HG02970 (cell line): ENCODE measurements at regions not wholly inside any gene's neighbourhood (a gene's known extent, or its start where the extent isn't known, plus 50 kb on each side); places are given as distances from the start of the nearest gene placed in this dataset.
A peak's percentile ranks its signal among the peaks of the same experiment; 100 is the strongest.

Experiments used
- ATAC-seq: cut with Tn5 transposase; IDR thresholded peaks from one replicate; pipeline ENCODE4 v1.9.1; 2021; ENCODE audit warnings: mild to moderate bottlenecking, moderate library complexity, moderate number of reproducible peaks; ENCODE audit not compliant: unreplicated experiment, low FRiP score

- ATAC-seq: no peak
Observed at GRCh38 chr5:124919747-124920525, 173.5 kb upstream of the ZNF608 start.

GRCh38 chr5:124920909-124921666, 174.6 kb upstream of the ZNF608 start:
- peak; percentile 91 for ATAC-seq

GRCh38 chr5:124921694-124922093, 175.3 kb upstream of the ZNF608 start:
- ATAC-seq: no peak

- no peak for ATAC-seq
Observed at GRCh38 chr5:124922255-124922975, 176.0 kb upstream of the ZNF608 start.

- ATAC-seq: no peak
Observed at GRCh38 chr5:124923131-124923530, 176.7 kb upstream of the ZNF608 start.

GRCh38 chr5:124924729-124925128, 178.3 kb upstream of the ZNF608 start:
- ATAC-seq: no peak

GRCh38 chr5:124927735-124928134, 181.3 kb upstream of the ZNF608 start:
- no peak for ATAC-seq

- ATAC-seq: no peak
Observed at GRCh38 chr5:124929000-124929399, 182.6 kb upstream of the ZNF608 start.

- ATAC-seq: no peak
Observed at GRCh38 chr5:124932791-124933600, 186.6 kb upstream of the ZNF608 start.

- peak; percentile 66 for ATAC-seq
Observed at GRCh38 chr5:124935065-124935464, 188.6 kb upstream of the ZNF608 start.

- peak; percentile 37 for ATAC-seq
Observed at GRCh38 chr5:124936626-124936933, 190.1 kb upstream of the ZNF608 start.

GRCh38 chr5:124941051-124942049, 194.9 kb upstream of the ZNF608 start:
- ATAC-seq: no peak

- no peak for ATAC-seq
Observed at GRCh38 chr5:124948062-124948753, 201.8 kb upstream of the ZNF608 start.

- ATAC-seq: no peak
Observed at GRCh38 chr5:124948754-124949275, 202.4 kb upstream of the ZNF608 start.

- no peak for ATAC-seq
Observed at GRCh38 chr5:124949862-124950261, 203.4 kb upstream of the ZNF608 start.

GRCh38 chr5:124951105-124951504, 204.7 kb upstream of the ZNF608 start:
- no peak for ATAC-seq

GRCh38 chr5:124951661-124952060, 205.2 kb upstream of the ZNF608 start:
- peak; percentile 68 for ATAC-seq

- ATAC-seq: peak; percentile 94
Observed at GRCh38 chr5:124952079-124952478, 205.6 kb upstream of the ZNF608 start.
